HG03196 (cell line): ENCODE measurements at regions not wholly inside any gene's neighbourhood (a gene's known extent, or its start where the extent isn't known, plus 50 kb on each side); places are given as distances from the start of the nearest gene placed in this dataset.
"Not testable (repeated sequence)": the region's sequence is repeated elsewhere in the genome, so short reads cannot be mapped to it uniquely, and the experiment has no call there.

Experiments
- ATAC-seq: cut with Tn5 transposase; IDR thresholded peaks from one replicate; pipeline ENCODE4 v1.9.1; 2021; ENCODE audit not compliant: unreplicated experiment

DNA sequence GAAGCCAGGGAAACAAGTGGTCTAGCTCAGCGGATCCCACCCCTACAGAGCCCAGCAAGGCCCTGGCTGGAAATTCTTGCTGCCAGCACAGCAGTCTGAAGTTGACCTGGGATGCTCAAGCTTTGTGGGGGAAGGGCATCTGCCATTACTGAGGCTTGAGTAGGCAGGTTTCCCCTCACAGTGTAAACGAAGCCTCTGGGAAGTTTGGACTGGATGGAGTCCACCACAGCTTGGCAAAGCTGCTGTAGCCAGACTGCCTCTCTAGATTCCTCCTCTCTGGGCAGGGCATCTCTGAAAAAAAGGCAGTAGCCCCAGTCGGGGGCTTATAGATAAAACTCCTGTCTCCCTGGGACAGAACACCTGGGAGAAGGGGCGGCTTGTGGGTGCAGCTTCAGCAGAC lies 365.9 kb upstream of the SALL1 start:
- not testable (repeated sequence) for ATAC-seq

- ATAC-seq: no peak
Observed at GRCh38 chr16:51510416-51510815, 359.3 kb upstream of the SALL1 start.

GRCh38 chr16:51509336-51509735 lies 358.3 kb upstream of the SALL1 start:
- ATAC-seq: no peak

DNA sequence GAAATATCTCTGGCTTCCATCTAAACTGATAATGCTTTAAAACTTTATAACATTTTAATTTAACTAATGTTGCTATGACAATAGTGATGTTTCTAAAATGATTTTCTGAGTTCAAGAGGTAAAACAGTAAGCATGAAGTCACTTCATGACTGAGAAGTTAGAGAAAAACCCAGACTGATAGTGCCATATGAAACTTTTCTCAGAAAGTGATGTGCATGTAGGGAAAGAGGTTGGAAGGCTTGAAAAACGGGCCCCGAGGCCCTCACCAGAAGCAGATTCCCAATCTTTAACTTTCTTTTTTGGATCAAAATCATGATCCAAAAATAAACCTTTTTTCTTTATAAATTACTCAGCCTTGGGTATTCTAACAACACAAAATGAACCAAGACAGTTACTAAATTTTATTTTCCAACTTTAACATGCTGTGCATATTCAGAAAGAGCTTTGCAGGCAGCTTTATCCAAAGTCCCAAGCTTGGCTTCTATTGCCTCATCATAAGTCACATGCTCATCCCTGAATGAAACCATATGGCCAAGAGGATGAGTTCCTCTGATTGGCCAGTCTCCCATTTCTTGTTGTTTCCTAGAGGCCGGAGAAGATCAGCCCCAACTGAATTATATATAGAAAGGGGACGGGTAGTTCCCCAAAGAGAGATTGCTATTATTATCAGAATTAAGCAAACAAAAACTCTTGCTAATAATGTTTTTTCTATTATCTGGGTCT lies 357.6 kb upstream of the SALL1 start:
- ATAC-seq: no peak

GRCh38 chr16:51507286-51507685 lies 356.2 kb upstream of the SALL1 start:
- ATAC-seq: no peak

DNA sequence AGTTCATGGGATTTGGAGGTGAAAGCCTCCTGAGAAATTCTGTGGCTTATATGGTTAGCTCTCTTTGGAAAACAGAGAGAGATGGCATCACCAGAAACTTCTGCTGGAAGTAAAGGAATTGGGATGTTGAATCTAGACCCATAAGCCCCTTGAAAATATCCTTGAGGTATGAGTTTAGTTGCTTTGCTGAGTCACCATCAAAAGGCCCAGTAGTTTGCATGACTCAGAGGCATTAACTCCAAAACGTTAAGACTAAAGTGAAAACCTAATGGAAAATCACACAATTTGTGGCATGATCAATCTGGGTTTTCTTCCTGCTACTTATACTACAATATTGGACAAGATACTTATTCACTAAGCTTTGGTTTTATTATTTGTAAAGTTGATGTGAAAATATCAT lies 349.2 kb upstream of the SALL1 start:
- ATAC-seq: no peak

GRCh38 chr16:51497541-51498211 lies 346.6 kb upstream of the SALL1 start:
- ATAC-seq: no peak

- no peak for ATAC-seq
Observed at GRCh38 chr16:51490866-51491265, 339.8 kb upstream of the SALL1 start.

DNA sequence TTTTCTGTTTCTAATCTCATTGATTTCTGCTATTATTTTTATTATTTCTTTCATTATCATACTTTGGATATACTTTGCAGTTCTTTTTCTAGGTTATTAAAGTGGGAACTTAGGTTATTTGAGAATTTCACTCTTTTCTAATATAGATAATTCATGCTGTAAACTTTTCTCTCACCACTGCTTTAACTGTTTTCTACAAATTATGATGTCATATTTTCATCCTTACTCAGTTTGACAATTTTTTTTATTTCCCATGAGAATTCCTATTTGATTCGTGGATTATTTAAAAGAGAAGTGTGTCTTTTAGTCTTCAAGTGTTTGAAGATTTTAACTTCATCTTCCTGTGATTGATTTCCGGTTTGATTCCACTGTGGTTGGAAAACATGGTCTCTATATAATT lies 336.8 kb upstream of the SALL1 start:
- no peak for ATAC-seq

DNA sequence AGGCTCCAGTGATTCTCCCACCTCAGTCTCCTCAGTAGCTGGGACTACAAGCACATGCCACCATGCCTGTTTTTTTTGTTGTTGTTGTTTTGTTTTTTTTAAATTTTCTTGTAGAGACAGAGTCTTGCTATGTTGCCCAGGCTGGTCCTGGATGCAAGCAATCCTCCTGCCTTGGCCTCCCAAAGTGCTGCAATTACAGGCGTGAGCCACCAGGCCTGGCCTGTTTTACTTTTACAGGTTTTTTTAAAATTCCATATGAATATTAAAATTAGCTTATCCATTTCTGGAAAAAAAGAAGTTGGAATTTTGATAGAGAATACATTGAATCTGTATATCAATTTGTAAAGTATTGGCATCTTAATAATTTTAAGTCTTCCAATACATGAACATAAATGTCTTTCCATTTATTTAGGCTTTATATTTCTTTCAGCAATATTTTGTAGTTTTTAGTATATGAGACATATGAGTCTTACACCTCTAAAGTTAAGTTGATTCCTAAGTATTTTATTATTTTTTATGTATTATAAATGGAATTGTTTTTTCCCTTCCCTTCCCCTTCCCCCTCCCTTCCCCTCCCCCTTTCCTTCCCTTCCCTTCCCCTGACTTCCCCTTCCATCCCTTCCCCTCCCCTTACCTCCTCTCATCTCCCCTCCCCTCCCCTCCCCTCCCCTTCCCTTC lies 323.5 kb upstream of the SALL1 start:
- no peak for ATAC-seq

GRCh38 chr16:51473091-51473490 lies 322.0 kb upstream of the SALL1 start:
- no peak for ATAC-seq

GRCh38 chr16:51470492-51470891 lies 319.4 kb upstream of the SALL1 start:
- no peak for ATAC-seq

- ATAC-seq: no peak
Observed at GRCh38 chr16:51464996-51465395, 313.9 kb upstream of the SALL1 start.

DNA sequence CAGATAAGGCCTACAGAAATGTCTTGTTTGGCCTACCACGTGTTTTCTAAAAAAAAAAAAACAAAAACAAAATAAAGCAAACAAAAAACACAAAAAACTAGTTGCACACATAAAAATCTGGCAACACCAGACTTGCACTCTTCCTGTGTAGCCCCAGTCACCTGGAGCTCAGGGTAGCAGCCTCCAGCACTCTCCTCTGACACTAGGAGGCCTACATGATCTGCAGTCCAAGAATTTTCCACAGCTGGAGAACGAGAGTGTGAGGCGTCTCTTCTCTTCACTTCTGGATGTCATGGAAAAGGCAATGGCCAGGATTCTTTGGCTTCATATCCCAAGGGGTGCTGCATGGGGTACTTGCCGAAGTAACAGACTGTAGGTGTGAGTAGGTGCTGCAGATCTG lies 310.2 kb upstream of the SALL1 start:
- ATAC-seq: no peak

GRCh38 chr16:51458356-51459140 lies 307.5 kb upstream of the SALL1 start:
- ATAC-seq: no peak

GRCh38 chr16:51457775-51458174 lies 306.7 kb upstream of the SALL1 start:
- no peak for ATAC-seq

- ATAC-seq: no peak
Observed at GRCh38 chr16:51455398-51455797, 304.3 kb upstream of the SALL1 start.

DNA sequence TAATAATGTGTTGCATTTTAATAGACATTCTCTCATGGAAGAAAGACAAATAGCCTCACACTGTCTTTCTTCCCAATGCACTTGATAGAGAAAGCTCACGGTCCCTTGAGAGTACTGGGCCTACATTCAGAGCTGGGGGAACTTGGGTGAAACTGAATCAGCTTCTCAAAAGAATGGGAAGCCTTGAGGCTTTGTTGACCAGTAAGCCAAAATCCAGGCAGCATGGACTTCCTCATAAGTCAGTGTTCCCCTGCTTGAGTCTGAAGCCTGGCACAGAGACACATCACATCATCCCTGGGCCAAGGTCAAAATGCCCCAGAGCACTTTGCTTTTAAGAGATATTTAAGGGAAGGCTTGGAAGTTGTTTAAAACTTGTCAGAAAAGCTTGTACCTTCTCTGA lies 302.2 kb upstream of the SALL1 start:
- ATAC-seq: no peak

DNA sequence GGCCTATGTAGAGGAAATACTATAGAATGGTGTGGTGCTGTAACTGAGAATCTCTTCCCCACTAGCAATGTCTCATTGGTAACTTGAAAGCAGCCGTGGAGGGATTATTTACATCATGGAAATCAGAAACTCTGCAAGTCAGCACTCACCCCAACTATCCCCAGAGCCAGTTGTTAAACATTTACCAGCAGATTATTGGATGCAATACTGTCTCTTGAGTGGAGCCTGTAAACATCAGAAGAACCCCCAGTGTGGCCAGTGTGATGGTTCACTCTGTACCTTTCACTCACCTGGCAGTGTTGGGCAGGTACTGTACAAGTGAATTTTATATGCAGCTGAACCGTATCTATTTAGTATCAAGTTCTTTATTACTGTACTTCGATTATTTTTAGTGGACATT lies 299.8 kb upstream of the SALL1 start:
- no peak for ATAC-seq

GRCh38 chr16:51450376-51450775 lies 299.3 kb upstream of the SALL1 start:
- no peak for ATAC-seq

DNA sequence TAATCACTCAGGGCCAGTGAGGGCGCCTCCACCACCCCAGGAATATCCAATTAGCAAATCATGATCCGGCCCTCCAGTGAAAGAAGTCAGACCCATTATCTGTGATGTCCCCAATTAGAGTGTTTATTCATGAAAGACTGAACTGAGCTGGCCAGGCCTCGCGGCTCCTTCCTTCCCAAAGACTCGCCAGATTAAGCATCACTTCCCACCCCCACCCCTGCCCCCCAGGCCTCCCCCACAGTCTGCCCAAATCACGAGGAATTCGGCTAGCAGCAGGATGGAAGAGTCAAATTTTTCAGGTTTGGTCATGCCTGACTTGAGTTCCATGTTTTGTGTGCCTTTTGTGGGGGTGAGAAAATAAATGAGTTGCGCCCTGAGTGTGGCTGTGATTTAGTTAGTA lies 298.4 kb upstream of the SALL1 start:
- ATAC-seq: no peak
